ENCODE measurements at regions not wholly inside any gene's neighbourhood (a gene's known extent, or its start where the extent isn't known, plus 50 kb on each side); places are given as distances from the start of the nearest gene placed in this dataset.

GRCh38 chr7:42740408-42740807 lies 171.5 kb downstream of the C7orf25 start (continued):
- no peak for TF ChIP-seq CHD7 (IDR thresholded peaks at IDR 0.05; ENCODE audit: insufficient replicate concordance, low read length)
- no peak for TF ChIP-seq SP1 (IDR thresholded peaks at IDR 0.05; ENCODE audit: low read depth, low read length)
- no peak for TF ChIP-seq HDAC6 (IDR thresholded peaks at IDR 0.05; ENCODE audit: low read depth, low read length)
- no peak for TF ChIP-seq POLR2AphosphoS5 (IDR thresholded peaks at IDR 0.05; ENCODE audit: low read depth, low read length)
- TF ChIP-seq POU5F1 (IDR thresholded peaks at IDR 0.05; ENCODE audit: low read depth, low read length), result no peak

All from H1 (cell line).